Colonic mucosa (tissue), 4 donors: ENCODE measurements at regions not wholly inside any gene's neighbourhood (a gene's known extent, or its start where the extent isn't known, plus 50 kb on each side); places are given as distances from the start of the nearest gene placed in this dataset.

Source experiments
- DNase-seq: peaks from one replicate; pipeline ENCODE4 v3.0.0-alpha.2; 2020
- H3K27ac ChIP-seq: fragments of 200-600 bp; one replicate; pipeline ENCODE4 v1.8.0; 2021
- H3K27me3 ChIP-seq: fragments of 200-600 bp; one replicate; pipeline ENCODE4 v1.8.0; 2021
- H3K36me3 ChIP-seq: fragments of 200-600 bp; one replicate; pipeline ENCODE4 v1.8.0; 2021
- H3K4me1 ChIP-seq: fragments of 200-600 bp; one replicate; pipeline ENCODE4 v1.8.0; 2021; ENCODE audit warnings: mild to moderate bottlenecking
- H3K4me3 ChIP-seq: fragments of 200-600 bp; one replicate; pipeline ENCODE4 v1.8.0; 2021
- H3K9ac ChIP-seq, 2 donors: one replicate each; pipeline ENCODE4 v1.7.0; 2013; ENCODE audit warnings: control low read depth in 2 of 2, low read depth in 2 of 2, low read length in 2 of 2
- H3K9me3 ChIP-seq: fragments of 200-600 bp; one replicate; pipeline ENCODE4 v1.8.0; 2021
- intact Hi-C: fragments of 100-400 bp; cut with DNase I; formaldehyde crosslinking; loops from one replicate; pipeline ENCODE4 v1.14.1; 2022
- TF ChIP-seq, protein P1 (sequence below): fragments of 200-600 bp; IDR thresholded peaks from one replicate; pipeline ENCODE4 v1.8.0; 2022; ENCODE audit warnings: antibody characterized with exemption, mild to moderate bottlenecking
- donor health status: healthy.
- donor health status: DM: no; HTN: no; CAD: no.
- donor health status: DM: no; HTN: no; CAD: no.

DNA sequence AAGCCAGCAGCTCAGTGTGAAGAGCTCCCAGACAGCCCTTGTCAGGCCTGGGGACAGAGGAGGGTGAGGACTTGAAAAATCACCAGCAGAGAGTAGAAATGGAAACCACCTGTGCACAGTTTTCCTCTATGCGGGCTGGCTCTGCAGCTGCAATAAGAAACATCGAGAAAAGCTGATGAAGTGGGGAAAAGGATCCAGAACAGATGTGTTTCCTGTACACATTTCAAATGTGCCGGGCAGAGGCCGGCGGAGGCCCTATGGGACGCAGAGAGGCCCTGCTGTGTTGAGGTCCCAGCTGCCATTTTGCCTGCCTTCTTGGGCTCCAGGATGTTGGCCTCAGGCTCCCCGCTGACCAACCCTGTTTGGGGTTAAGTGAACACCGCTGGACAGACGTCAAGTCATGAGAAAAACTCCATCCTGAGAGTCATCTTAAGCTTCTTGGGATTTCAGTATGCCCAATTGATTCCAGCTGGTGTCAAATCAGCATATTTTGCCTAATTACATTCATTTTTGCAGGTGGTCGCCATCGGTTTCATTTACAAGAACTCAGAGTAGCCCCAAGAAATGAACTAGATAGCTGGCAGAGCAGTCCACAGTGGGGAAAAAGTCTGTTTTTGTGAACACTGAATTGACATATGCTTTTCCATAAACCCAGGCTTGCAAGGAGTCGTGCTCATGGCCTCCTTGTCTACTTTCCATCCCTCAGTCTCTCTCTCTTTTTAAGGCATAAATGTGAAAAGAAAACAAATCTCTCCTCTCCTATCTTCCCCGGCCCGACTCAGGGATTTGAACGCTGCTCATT is 150.4 kb upstream of the PHACTR3 start:
- H3K27ac ChIP-seq, result no peak overlapping the region
- H3K36me3 ChIP-seq, result no peaks in the 10 kb centered on the region
- no peak overlapping the region for H3K4me3 ChIP-seq
- no peak overlapping the region for H3K9ac ChIP-seq
- no peaks in the 10 kb centered on the region for H3K4me1 ChIP-seq
- no peaks in the 10 kb centered on the region for H3K27me3 ChIP-seq
- TF ChIP-seq, protein P1, sequence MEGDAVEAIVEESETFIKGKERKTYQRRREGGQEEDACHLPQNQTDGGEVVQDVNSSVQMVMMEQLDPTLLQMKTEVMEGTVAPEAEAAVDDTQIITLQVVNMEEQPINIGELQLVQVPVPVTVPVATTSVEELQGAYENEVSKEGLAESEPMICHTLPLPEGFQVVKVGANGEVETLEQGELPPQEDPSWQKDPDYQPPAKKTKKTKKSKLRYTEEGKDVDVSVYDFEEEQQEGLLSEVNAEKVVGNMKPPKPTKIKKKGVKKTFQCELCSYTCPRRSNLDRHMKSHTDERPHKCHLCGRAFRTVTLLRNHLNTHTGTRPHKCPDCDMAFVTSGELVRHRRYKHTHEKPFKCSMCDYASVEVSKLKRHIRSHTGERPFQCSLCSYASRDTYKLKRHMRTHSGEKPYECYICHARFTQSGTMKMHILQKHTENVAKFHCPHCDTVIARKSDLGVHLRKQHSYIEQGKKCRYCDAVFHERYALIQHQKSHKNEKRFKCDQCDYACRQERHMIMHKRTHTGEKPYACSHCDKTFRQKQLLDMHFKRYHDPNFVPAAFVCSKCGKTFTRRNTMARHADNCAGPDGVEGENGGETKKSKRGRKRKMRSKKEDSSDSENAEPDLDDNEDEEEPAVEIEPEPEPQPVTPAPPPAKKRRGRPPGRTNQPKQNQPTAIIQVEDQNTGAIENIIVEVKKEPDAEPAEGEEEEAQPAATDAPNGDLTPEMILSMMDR, result no peak
- DNase-seq, result no peak
- intact Hi-C loops, result no loop called here
- no peaks in the 10 kb centered on the region for H3K9me3 ChIP-seq

DNA sequence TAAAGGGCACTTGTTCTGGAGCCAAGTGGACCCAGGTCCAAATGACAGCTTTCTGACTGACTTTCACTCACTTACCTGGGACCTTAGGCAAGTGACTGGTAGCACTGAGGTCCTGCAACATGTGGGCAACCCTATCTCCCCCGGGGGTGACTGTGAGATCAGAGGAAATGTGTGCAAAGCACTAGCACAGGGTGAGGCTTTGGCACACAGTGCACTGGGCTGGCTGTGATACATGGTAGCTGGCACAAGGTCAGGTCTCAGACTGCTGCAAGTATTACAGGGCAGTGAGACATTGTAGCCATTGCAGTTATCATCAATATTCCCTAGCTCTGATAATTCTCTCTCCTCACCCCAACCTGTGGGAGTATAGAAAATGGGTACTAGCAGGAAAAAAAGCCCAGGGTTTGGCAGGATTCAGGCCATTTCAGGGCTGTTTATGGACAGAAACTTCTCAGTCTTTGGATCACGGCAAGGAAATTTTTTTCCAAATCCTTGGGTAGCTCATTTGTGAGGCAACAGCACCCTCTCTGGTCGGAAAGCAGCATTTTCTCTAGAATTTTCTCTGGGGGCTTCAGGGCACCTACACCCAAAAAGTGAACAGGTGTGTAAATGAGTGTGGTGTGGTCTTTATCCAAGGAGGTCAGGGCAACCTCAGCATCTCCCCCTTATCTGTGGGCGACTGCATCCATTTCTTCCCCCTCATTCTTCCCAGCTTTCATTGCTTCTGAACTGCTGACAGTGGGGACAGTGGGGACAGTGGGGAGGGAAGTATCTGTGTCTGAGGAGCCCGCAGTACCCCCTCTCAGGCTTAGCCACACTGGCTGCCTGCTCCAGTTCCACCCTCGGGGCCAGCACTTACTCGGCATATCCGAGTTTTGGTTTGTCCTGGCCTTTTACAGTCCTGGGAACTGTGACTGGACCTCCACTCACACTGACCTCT is 148.7 kb upstream of the PHACTR3 start:
- H3K9me3 ChIP-seq, result no peaks in the 10 kb centered on the region
- DNase-seq, result peak; percentile 23
- H3K9ac ChIP-seq, result no peak overlapping the region
- intact Hi-C loops, result loop anchor here (5.0 kb wide), 1 partner anchor 588 kb away; no protein-coding TSS in a partner anchor
- no peaks in the 10 kb centered on the region for H3K27me3 ChIP-seq
- H3K36me3 ChIP-seq, result no peaks in the 10 kb centered on the region
- no peak overlapping the region for H3K4me3 ChIP-seq
- no peaks in the 10 kb centered on the region for H3K4me1 ChIP-seq
- TF ChIP-seq, protein P1, result peak; percentile 43
- H3K27ac ChIP-seq, result no peak overlapping the region

DNA sequence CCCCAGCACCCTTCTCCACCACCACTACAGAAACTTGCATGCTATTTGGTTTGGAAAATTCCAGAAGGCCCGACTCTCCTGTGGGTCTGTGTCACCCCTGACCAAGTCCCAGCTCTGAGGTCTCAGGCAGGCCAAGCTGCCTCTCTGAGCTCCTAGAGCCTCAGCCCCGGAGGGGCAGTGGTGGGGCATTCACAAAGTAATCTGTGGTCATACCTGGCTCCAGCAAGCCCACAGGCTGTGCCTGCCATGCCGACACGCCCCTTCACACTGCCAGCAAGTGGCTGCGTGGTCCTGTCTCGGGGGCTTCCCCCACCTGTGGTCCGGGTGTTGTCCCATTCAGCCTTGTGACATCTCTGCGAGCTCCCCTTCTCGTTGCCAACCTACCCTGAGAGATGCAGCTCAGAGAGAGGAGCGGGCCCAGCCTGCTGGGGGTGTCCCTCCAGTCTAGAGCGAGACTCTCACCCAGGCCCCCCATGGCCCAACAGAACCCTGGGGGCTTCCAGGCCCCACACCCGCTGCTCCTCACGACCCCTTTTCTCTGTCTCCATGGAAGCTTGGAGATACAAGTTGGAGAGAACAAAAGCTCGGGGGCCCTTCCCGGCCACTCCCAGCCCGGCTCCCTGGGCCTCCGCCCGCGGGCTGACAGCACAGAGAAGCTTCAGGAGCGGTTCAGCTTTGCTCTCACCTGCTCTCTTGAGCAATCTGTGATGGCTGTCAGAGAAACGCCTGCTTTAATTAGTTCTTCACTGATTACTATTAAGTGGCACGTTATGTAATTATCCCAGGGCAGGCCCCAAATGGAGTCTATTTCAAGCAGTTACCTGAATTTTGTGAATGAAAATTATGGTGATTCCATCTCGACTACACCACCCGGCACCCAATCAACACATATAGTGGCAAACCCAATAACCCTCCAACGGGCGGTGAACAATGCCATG is 147.7 kb upstream of the PHACTR3 start:
- Histone ChIP-seq H3K4me1 (no peaks in the 10 kb centered on the region), H3K9me3 (no peaks in the 10 kb centered on the region), H3K27me3 (no peaks in the 10 kb centered on the region), H3K9ac (no peak overlapping the region), H3K36me3 (no peaks in the 10 kb centered on the region), H3K27ac (no peak overlapping the region), H3K4me3 (no peak overlapping the region)
- intact Hi-C loops, result loop anchor here (5.0 kb wide), 1 partner anchor 589 kb away; no protein-coding TSS in a partner anchor
- no peak for DNase-seq
- TF ChIP-seq, protein P1, result no peak

DNA sequence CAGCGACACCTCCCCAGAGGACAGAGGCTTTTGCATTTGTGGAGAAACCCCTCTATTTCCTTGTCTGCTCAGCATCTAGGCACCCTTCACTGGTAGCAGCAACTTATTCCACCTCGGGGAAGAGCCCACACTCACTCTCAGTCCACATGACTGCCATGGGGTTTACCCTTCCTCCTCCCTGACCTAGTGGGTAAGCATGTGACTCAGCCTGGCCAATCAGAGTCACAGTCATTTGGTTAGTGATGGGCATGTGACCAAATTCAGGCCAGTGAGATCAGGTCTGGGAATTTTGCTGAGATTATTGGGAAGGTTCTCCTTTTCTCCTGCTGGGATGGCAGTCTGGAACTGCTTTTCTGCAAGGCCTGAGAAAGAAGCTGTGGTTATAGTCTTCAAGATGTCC is 145.7 kb upstream of the PHACTR3 start:
- Histone ChIP-seq H3K4me3 (no peak overlapping the region), H3K27ac (no peak overlapping the region), H3K9ac (no peak overlapping the region), H3K9me3 (no peaks in the 10 kb centered on the region), H3K36me3 (no peaks in the 10 kb centered on the region), H3K27me3 (no peaks in the 10 kb centered on the region), H3K4me1 (no peaks in the 10 kb centered on the region)
- intact Hi-C loops, result loop anchor here (5.0 kb wide), 1 partner anchor 591 kb away; no protein-coding TSS in a partner anchor
- TF ChIP-seq, protein P1, result no peak
- no peak for DNase-seq
